ENCODE measurements at regions not wholly inside any gene's neighbourhood (a gene's known extent, or its start where the extent isn't known, plus 50 kb on each side); places are given as distances from the start of the nearest gene placed in this dataset.

DNA sequence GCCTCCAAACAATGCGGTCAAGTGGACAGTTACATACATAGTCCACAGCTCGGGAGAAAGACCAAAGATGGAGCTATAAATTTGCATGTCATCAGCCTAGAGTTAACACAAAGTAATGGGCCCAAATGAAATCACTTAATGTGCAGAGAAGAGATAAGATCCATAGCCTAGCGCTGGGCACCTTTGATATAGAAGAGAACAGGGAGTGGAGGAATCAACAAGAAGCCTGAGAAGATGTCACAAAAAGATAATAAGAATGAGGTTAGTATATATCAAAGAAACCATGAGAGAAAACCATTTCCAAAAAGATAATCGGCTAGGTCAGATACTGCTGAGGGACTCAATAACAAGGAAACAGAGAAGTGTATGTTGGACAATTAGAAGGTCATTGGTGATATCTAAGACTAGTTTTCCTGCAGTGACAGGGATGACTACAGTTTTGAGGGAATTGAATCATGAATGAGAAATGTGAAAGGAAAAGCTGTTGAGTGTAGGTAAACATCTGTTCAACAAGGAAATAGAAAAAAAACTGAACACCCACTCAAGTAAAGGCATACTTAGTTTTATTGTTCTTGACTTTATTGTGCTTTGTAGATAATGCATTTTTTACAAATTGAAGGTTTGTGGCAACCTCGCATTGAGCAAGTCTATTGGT, 68.7 kb upstream of the CDH6 start:
- TF ChIP-seq, protein P1, sequence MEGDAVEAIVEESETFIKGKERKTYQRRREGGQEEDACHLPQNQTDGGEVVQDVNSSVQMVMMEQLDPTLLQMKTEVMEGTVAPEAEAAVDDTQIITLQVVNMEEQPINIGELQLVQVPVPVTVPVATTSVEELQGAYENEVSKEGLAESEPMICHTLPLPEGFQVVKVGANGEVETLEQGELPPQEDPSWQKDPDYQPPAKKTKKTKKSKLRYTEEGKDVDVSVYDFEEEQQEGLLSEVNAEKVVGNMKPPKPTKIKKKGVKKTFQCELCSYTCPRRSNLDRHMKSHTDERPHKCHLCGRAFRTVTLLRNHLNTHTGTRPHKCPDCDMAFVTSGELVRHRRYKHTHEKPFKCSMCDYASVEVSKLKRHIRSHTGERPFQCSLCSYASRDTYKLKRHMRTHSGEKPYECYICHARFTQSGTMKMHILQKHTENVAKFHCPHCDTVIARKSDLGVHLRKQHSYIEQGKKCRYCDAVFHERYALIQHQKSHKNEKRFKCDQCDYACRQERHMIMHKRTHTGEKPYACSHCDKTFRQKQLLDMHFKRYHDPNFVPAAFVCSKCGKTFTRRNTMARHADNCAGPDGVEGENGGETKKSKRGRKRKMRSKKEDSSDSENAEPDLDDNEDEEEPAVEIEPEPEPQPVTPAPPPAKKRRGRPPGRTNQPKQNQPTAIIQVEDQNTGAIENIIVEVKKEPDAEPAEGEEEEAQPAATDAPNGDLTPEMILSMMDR (IDR thresholded peaks at IDR 0.05) = no peak
- TF ChIP-seq POLR2A (IDR thresholded peaks at IDR 0.05) = no peak

All from Peyer's patch (tissue), 4 donors.